ENCODE measurements at regions not wholly inside any gene's neighbourhood (a gene's known extent, or its start where the extent isn't known, plus 50 kb on each side); places are given as distances from the start of the nearest gene placed in this dataset.

DNA sequence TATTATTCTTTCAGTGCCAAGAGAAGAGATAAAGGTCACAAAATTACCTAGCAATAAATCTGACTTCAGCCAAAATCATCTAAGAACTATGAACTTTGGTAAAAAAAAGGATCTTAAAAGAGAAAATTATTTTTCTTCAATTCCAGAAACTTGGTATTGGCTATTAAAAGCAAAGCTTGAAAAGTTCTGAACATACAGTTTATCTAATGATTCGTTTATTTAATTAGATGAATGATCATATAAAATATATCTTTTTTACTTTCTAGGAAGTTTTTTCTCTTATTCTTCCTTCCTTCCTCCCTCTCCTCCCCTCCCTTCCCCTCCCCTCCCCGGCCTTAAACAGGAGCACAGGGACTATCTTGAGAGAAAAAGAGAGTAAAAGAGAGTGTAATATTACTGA lies 536.1 kb downstream of the SOX11 start:
- TF ChIP-seq, protein P1, sequence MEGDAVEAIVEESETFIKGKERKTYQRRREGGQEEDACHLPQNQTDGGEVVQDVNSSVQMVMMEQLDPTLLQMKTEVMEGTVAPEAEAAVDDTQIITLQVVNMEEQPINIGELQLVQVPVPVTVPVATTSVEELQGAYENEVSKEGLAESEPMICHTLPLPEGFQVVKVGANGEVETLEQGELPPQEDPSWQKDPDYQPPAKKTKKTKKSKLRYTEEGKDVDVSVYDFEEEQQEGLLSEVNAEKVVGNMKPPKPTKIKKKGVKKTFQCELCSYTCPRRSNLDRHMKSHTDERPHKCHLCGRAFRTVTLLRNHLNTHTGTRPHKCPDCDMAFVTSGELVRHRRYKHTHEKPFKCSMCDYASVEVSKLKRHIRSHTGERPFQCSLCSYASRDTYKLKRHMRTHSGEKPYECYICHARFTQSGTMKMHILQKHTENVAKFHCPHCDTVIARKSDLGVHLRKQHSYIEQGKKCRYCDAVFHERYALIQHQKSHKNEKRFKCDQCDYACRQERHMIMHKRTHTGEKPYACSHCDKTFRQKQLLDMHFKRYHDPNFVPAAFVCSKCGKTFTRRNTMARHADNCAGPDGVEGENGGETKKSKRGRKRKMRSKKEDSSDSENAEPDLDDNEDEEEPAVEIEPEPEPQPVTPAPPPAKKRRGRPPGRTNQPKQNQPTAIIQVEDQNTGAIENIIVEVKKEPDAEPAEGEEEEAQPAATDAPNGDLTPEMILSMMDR (IDR thresholded peaks at IDR 0.05), result no peak
- TF ChIP-seq ZFX (IDR thresholded peaks at IDR 0.05; ENCODE audit: borderline replicate concordance), result no peak

Data from 22Rv1 (cell line).